ENCODE measurements at regions not wholly inside any gene's neighbourhood (a gene's known extent, or its start where the extent isn't known, plus 50 kb on each side); places are given as distances from the start of the nearest gene placed in this dataset.

DNA sequence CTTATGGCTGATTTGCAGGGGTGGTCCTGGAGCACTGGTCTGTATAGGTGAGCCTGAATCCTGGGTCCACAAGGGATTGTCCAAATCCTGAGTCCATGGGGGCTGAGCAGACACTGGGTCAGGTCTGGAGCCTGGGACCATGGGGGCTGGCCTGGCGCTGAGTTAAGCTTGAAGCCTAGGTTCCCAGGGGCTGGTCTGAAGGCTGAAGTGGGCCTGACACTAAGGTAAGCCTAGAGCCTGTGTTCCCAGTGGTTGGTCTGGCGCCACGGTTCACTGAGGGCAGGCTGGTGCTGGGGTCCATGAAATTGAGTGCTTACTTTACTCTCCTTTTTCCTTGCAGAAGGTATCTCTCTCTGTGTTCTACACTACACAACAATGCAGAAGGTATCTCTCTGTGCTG, 155.8 kb downstream of the RBM46 start (continued):
- TF ChIP-seq, protein P1, sequence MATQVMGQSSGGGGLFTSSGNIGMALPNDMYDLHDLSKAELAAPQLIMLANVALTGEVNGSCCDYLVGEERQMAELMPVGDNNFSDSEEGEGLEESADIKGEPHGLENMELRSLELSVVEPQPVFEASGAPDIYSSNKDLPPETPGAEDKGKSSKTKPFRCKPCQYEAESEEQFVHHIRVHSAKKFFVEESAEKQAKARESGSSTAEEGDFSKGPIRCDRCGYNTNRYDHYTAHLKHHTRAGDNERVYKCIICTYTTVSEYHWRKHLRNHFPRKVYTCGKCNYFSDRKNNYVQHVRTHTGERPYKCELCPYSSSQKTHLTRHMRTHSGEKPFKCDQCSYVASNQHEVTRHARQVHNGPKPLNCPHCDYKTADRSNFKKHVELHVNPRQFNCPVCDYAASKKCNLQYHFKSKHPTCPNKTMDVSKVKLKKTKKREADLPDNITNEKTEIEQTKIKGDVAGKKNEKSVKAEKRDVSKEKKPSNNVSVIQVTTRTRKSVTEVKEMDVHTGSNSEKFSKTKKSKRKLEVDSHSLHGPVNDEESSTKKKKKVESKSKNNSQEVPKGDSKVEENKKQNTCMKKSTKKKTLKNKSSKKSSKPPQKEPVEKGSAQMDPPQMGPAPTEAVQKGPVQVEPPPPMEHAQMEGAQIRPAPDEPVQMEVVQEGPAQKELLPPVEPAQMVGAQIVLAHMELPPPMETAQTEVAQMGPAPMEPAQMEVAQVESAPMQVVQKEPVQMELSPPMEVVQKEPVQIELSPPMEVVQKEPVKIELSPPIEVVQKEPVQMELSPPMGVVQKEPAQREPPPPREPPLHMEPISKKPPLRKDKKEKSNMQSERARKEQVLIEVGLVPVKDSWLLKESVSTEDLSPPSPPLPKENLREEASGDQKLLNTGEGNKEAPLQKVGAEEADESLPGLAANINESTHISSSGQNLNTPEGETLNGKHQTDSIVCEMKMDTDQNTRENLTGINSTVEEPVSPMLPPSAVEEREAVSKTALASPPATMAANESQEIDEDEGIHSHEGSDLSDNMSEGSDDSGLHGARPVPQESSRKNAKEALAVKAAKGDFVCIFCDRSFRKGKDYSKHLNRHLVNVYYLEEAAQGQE (IDR thresholded peaks at IDR 0.05; ENCODE audit: low read depth), result no peak
- TF ChIP-seq TCF7L2 (IDR thresholded peaks at IDR 0.05; ENCODE audit: borderline replicate concordance, extremely low read depth, insufficient read depth, insufficient read length) (no peak), SP1 (IDR thresholded peaks at IDR 0.05; ENCODE audit: low read depth) (no peak), EGR1 (IDR thresholded peaks at IDR 0.05; ENCODE audit: low read depth) (no peak), POLR2AphosphoS5 (IDR thresholded peaks at IDR 0.05; ENCODE audit: low read depth, low read length) (no peak), YY1 (IDR thresholded peaks at IDR 0.05; ENCODE audit: extremely low read depth, insufficient replicate concordance, low read depth, low read length) (no peak), RAD21 (IDR thresholded peaks at IDR 0.05; ENCODE audit: low read depth) (no peak)
- TF ChIP-seq, protein P2, sequence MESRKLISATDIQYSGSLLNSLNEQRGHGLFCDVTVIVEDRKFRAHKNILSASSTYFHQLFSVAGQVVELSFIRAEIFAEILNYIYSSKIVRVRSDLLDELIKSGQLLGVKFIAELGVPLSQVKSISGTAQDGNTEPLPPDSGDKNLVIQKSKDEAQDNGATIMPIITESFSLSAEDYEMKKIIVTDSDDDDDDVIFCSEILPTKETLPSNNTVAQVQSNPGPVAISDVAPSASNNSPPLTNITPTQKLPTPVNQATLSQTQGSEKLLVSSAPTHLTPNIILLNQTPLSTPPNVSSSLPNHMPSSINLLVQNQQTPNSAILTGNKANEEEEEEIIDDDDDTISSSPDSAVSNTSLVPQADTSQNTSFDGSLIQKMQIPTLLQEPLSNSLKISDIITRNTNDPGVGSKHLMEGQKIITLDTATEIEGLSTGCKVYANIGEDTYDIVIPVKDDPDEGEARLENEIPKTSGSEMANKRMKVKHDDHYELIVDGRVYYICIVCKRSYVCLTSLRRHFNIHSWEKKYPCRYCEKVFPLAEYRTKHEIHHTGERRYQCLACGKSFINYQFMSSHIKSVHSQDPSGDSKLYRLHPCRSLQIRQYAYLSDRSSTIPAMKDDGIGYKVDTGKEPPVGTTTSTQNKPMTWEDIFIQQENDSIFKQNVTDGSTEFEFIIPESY (IDR thresholded peaks at IDR 0.05; ENCODE audit: extremely low read depth, insufficient replicate concordance, low read length), result no peak

- no peak for DNase-seq (ENCODE audit: low read depth, low spot score)
- Histone ChIP-seq H3K27me3 (ENCODE audit: insufficient read depth, low read length) (no peaks in the 10 kb centered on the region), H3K9ac (ENCODE audit: low read length) (no peak overlapping the region), H3K4me1 (ENCODE audit: control insufficient read depth in 1 of 2, insufficient read depth in 2 of 2, low read length in 2 of 2) (no peaks in the 10 kb centered on the region), H3K36me3 (ENCODE audit: control insufficient read depth in 1 of 2, insufficient read depth in 2 of 2, low read length in 2 of 2) (no peaks in the 10 kb centered on the region), H4K20me1 (ENCODE audit: insufficient read depth) (no peaks in the 10 kb centered on the region), H3K9me2 (ENCODE audit: insufficient read depth) (no peaks in the 10 kb centered on the region), H3K4me3 (replicated peaks in 1 of 2; ENCODE audit: low read depth in 1 of 2, low read length in 2 of 2) (no peak overlapping the region), H3K9me3 (ENCODE audit: control insufficient read depth in 1 of 2, insufficient read depth in 1 of 2, low read depth in 1 of 2, low read length in 2 of 2) (no peaks in the 10 kb centered on the region), H3K4me2 (ENCODE audit: low read length) (no peak overlapping the region), H2AFZ (ENCODE audit: low read depth, low read length, poor library complexity, severe bottlenecking) (no peak overlapping the region), H3K79me2 (ENCODE audit: insufficient read depth, low read length) (no peaks in the 10 kb centered on the region), H3K27ac (ENCODE audit: low read depth, low read length) (no peak overlapping the region)
- ATAC-seq, result no peak
- POLR2A ChIA-PET, result no interaction called here
- intact Hi-C loops (cut with micrococcal nuclease), result no loop called here
- CTCF ChIA-PET, result no interaction called here
- no TSS peak for BruUV-seq (replicated peaks)
- RAD21 ChIA-PET (ENCODE audit: low non-redundant PET in 1 of 2, low total read pairs in 2 of 2, uncharacterized antibody in 2 of 2, unreplicated experiment in 2 of 2), result no interaction called here
- TF ChIP-seq CBX3 (IDR thresholded peaks at IDR 0.05; ENCODE audit: low read depth) (no peak), RAD21 (IDR thresholded peaks at IDR 0.05; ENCODE audit: low read depth) (no peak), TCF7L2 (IDR thresholded peaks at IDR 0.05; ENCODE audit: borderline replicate concordance, extremely low read depth, insufficient read depth, insufficient read length) (no peak), FOSL1 (IDR thresholded peaks at IDR 0.05; ENCODE audit: low read depth) (no peak), EZH2phosphoT487 (IDR thresholded peaks at IDR 0.05; ENCODE audit: borderline replicate concordance) (no peak), SIN3A (IDR thresholded peaks at IDR 0.05; ENCODE audit: low read depth) (no peak)
- TF ChIP-seq, protein P3, sequence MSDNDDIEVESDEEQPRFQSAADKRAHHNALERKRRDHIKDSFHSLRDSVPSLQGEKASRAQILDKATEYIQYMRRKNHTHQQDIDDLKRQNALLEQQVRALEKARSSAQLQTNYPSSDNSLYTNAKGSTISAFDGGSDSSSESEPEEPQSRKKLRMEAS (IDR thresholded peaks at IDR 0.05), result no peak
- TF ChIP-seq, protein P1 (IDR thresholded peaks at IDR 0.05; ENCODE audit: low read depth), result no peak
Observed at GRCh38 chr4:154939851-154940250, 158.8 kb downstream of the RBM46 start.

Measured in HCT116 (cell line).